CD4-positive, alpha-beta T cell (primary cell): ENCODE measurements at regions not wholly inside any gene's neighbourhood (a gene's known extent, or its start where the extent isn't known, plus 50 kb on each side); places are given as distances from the start of the nearest gene placed in this dataset.

Experiments
- ATAC-seq: fragments of 200-7000 bp; cut with Tn5 transposase; one replicate; pipeline ENCODE4 v1.10.0; 2022; ENCODE audit warnings: mild to moderate bottlenecking; ENCODE audit not compliant: poor library complexity
- CTCF ChIA-PET: fragments of 350-600 bp; sonication (Branson Sonifier 250); formaldehyde crosslinking; loops from one replicate; lab custom pipeline; 2021; ENCODE audit warnings: antibody characterized with exemption, inconsistent platforms; lab: Charles Lee
- POLR2A ChIA-PET: fragments of 350-600 bp; sonication (Branson Sonifier 250); formaldehyde crosslinking; loops from one replicate; lab custom pipeline; 2021; ENCODE audit warnings: antibody characterized with exemption, inconsistent platforms; lab: Charles Lee
- DNase-seq, 14 experiments: peaks; one replicate each; pipeline ENCODE4 v3.0.0-alpha.2; 2013 to 2020; ENCODE audit warnings: mixed read lengths in 2 of 14
- H3K27ac ChIP-seq, 2 donors: one replicate each; pipeline versions ENCODE4 v1.5.1 to v1.7.0; 2013; ENCODE audit warnings: low read length in 2 of 2, low read depth in 1 of 2, mild to moderate bottlenecking in 1 of 2
- H3K27me3 ChIP-seq, 2 experiments: 1 replicate in 1 of 2; 2 replicates in 1 of 2; pipeline versions ENCODE4 v1.6.1 to v1.7.0; 2013; ENCODE audit warnings: low read length in 2 of 2, control low read depth in 1 of 2, mild to moderate bottlenecking in 1 of 2, moderate library complexity in 1 of 2; ENCODE audit not compliant: insufficient read depth in 2 of 2, control insufficient read depth in 1 of 2
- H3K36me3 ChIP-seq: one replicate; pipeline ENCODE4 v1.6.1; 2013; ENCODE audit warnings: low read length, control low read depth; ENCODE audit not compliant: insufficient read depth
- H3K4me1 ChIP-seq: one replicate; pipeline ENCODE4 v1.6.1; 2013; ENCODE audit warnings: low read length, control low read depth; ENCODE audit not compliant: insufficient read depth
- H3K4me3 ChIP-seq: one replicate; pipeline ENCODE4 v1.5.1; 2013; ENCODE audit warnings: mild to moderate bottlenecking, low read length, moderate library complexity
- H3K9me3 ChIP-seq, 2 experiments: 1 replicate in 1 of 2; 2 replicates in 1 of 2; pipeline versions ENCODE4 v1.6.1 to v1.7.0; 2013; ENCODE audit warnings: low read length in 2 of 2, mild to moderate bottlenecking in 2 of 2, control low read depth in 1 of 2, moderate library complexity in 1 of 2; ENCODE audit not compliant: control insufficient read depth in 1 of 2, insufficient read depth in 1 of 2
- H3K27ac Mint-ChIP-seq: one replicate; pipeline ENCODE4 v1.8.0; 2020; ENCODE audit warnings: mixed read lengths
- H3K27me3 Mint-ChIP-seq: one replicate; pipeline ENCODE4 v1.8.0; 2021; ENCODE audit warnings: mixed read lengths
- H3K36me3 Mint-ChIP-seq: one replicate; pipeline ENCODE4 v1.8.0; 2021; ENCODE audit warnings: low read depth, mixed read lengths
- H3K4me1 Mint-ChIP-seq: one replicate; pipeline ENCODE4 v1.8.0; 2021; ENCODE audit warnings: low read depth, mixed read lengths
- H3K4me3 Mint-ChIP-seq: one replicate; pipeline ENCODE4 v1.8.0; 2020; ENCODE audit warnings: mild to moderate bottlenecking, mixed read lengths
- H3K9me3 Mint-ChIP-seq: one replicate; pipeline ENCODE4 v1.8.0; 2020; ENCODE audit warnings: mixed read lengths
- CTCF ChIP-seq: fragments of 200-600 bp; IDR thresholded peaks from one replicate; pipeline ENCODE4 v1.8.0; 2022; ENCODE audit warnings: antibody characterized with exemption, mild to moderate bottlenecking
- intact Hi-C, 2 experiments: fragments of 100-400 bp; cut with DNase I in 1 of 2; cut with micrococcal nuclease in 1 of 2; formaldehyde crosslinking; loops; one replicate each; pipeline versions ENCODE4 v1.15.1 to v1.9.0; 2023 to 2025; cut with DNase I, micrococcal nuclease

DNA sequence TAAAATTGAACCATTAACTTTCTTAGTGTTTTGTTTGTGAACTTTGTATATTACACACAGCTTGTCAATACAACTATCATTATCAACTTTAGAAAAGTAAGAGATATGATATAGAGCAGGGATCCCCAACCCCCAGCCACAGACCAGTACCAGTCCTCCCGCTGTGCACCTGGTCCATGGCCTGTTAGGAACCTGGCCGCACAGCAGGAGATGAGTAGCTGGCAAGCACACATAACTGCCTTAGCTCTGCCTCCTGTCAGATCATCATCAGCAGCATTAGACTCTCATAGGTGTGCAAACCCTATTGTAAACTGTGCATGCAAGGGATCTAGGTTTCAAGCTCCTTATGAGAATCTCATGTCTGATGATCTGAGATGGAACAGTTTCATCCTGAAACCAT is 491.0 kb upstream of the NXPH2 start:
- Histone ChIP-seq H3K4me1 (no peaks in the 10 kb centered on the region), H3K36me3 (no peaks in the 10 kb centered on the region), H3K4me3 (no peak overlapping the region), H3K27me3 (no peaks in the 10 kb centered on the region), H3K27ac (no peak overlapping the region), H3K9me3 (peaks cover 0 to 9% of the 10 kb centered on the region in 2 experiments)
- TF ChIP-seq CTCF: no peak
- Mint-ChIP-seq H3K27ac (no peak overlapping the region), H3K36me3 (no peaks in the 10 kb centered on the region), H3K27me3 (no peaks in the 10 kb centered on the region), H3K9me3 (peaks cover 5% of the 10 kb centered on the region), H3K4me1 (no peaks in the 10 kb centered on the region), H3K4me3 (no peak overlapping the region)
- DNase-seq: no peak
- POLR2A ChIA-PET: no interaction called here
- no peak for ATAC-seq
- CTCF ChIA-PET: no interaction called here
- intact Hi-C loops: no loop called here

- intact Hi-C loops: no loop called here
- CTCF ChIA-PET: no interaction called here
- Mint-ChIP-seq H3K27ac (no peak overlapping the region), H3K9me3 (peaks cover 6% of the 10 kb centered on the region), H3K36me3 (no peaks in the 10 kb centered on the region), H3K4me3 (no peak overlapping the region), H3K27me3 (no peaks in the 10 kb centered on the region), H3K4me1 (no peaks in the 10 kb centered on the region)
- Histone ChIP-seq H3K36me3 (no peaks in the 10 kb centered on the region), H3K4me1 (no peaks in the 10 kb centered on the region), H3K9me3 (peaks cover 0 to 8% of the 10 kb centered on the region in 2 experiments), H3K4me3 (no peak overlapping the region), H3K27ac (no peak overlapping the region), H3K27me3 (no peaks in the 10 kb centered on the region)
- no peak for ATAC-seq
- TF ChIP-seq CTCF: no peak
- POLR2A ChIA-PET: no interaction called here
- no peak for DNase-seq
These were observed 479.9 kb upstream of the NXPH2 start for GRCh38 chr2:139260052-139260430.

GRCh38 chr2:139259422-139260051 is 479.3 kb upstream of the NXPH2 start:
- H3K9me3 ChIP-seq: peaks cover 0 to 8% of the 10 kb centered on the region in 2 experiments

More at GRCh38 chr2:139259422-139260051, 479.3 kb upstream of the NXPH2 start:
- POLR2A ChIA-PET: no interaction called here
- Mint-ChIP-seq H3K9me3 (peaks cover 6% of the 10 kb centered on the region), H3K4me1 (no peaks in the 10 kb centered on the region), H3K27me3 (no peaks in the 10 kb centered on the region), H3K36me3 (no peaks in the 10 kb centered on the region), H3K27ac (no peak overlapping the region), H3K4me3 (no peak overlapping the region)
- CTCF ChIA-PET: no interaction called here
- H3K36me3 ChIP-seq: no peaks in the 10 kb centered on the region
- intact Hi-C loops: no loop called here
- ATAC-seq (no peak), DNase-seq (no peak)
- no peak overlapping the region for H3K27ac ChIP-seq
- H3K4me3 ChIP-seq: no peak overlapping the region
- no peak for TF ChIP-seq CTCF
- H3K27me3 ChIP-seq: no peaks in the 10 kb centered on the region
- no peaks in the 10 kb centered on the region for H3K4me1 ChIP-seq
